ENCODE measurements at regions not wholly inside any gene's neighbourhood (a gene's known extent, or its start where the extent isn't known, plus 50 kb on each side); places are given as distances from the start of the nearest gene placed in this dataset.
A peak's percentile ranks its signal among the peaks of the same experiment; 100 is the strongest.

- DNase-seq (ENCODE audit: low spot score) (no peak), ATAC-seq (no peak)
- intact Hi-C loops (cut with DNase I) = no loop called here
Measured at GRCh38 chr2:64704161-64704560, 50.4 kb upstream of the SERTAD2 start.

GRCh38 chr2:64704996-64705395, 51.3 kb upstream of the SERTAD2 start:
- no peak for DNase-seq (ENCODE audit: low spot score)
- intact Hi-C loops (cut with DNase I) = no loop called here
- no peak for ATAC-seq

GRCh38 chr2:64707276-64707675, 53.6 kb upstream of the SERTAD2 start:
- no peak for ATAC-seq
- intact Hi-C loops (cut with DNase I) = no loop called here

GRCh38 chr2:64708829-64709228, 55.1 kb upstream of the SERTAD2 start:
- intact Hi-C loops (cut with DNase I) = no loop called here
- ATAC-seq (no peak), DNase-seq (ENCODE audit: low spot score) (no peak)

More at GRCh38 chr2:64707276-64707675, 53.6 kb upstream of the SERTAD2 start:
- DNase-seq (ENCODE audit: low spot score) = no peak

GRCh38 chr2:64711252-64711800, 57.6 kb upstream of the SERTAD2 start:
- intact Hi-C loops (cut with DNase I) = no loop called here
- ATAC-seq = no peak
- DNase-seq (ENCODE audit: low spot score) = no peak

GRCh38 chr2:64713686-64714085, 60.0 kb upstream of the SERTAD2 start:
- intact Hi-C loops (cut with DNase I) = no loop called here
- DNase-seq (ENCODE audit: low spot score) = no peak
- no peak for ATAC-seq

GRCh38 chr2:64716569-64716968, 62.9 kb upstream of the SERTAD2 start:
- intact Hi-C loops (cut with DNase I) = no loop called here
- ATAC-seq (no peak), DNase-seq (ENCODE audit: low spot score) (no peak)

GRCh38 chr2:64718250-64718885, 64.7 kb upstream of the SERTAD2 start:
- intact Hi-C loops (cut with DNase I) = no loop called here
- ATAC-seq (no peak), DNase-seq (ENCODE audit: low spot score) (no peak)

GRCh38 chr2:64720535-64721319, 67.0 kb upstream of the SERTAD2 start:
- DNase-seq (ENCODE audit: low spot score) = no peak
- no peak for ATAC-seq
- intact Hi-C loops (cut with DNase I) = no loop called here

GRCh38 chr2:64721320-64721623, 67.6 kb upstream of the SERTAD2 start:
- DNase-seq (ENCODE audit: low spot score) (no peak), ATAC-seq (no peak)
- intact Hi-C loops (cut with DNase I) = no loop called here

- DNase-seq (ENCODE audit: low spot score) (no peak), ATAC-seq (no peak)
- intact Hi-C loops (cut with DNase I) = no loop called here
Measured at GRCh38 chr2:64722291-64723044, 68.8 kb upstream of the SERTAD2 start.

GRCh38 chr2:64727013-64727767, 73.5 kb upstream of the SERTAD2 start:
- no peak for ATAC-seq
- intact Hi-C loops (cut with DNase I) = no loop called here
- no peak for DNase-seq (ENCODE audit: low spot score)

- no peak for DNase-seq (ENCODE audit: low spot score)
- ATAC-seq = no peak
- intact Hi-C loops (cut with DNase I) = no loop called here
Measured at GRCh38 chr2:64727843-64728463, 74.2 kb upstream of the SERTAD2 start.

- intact Hi-C loops (cut with DNase I) = no loop called here
- DNase-seq (ENCODE audit: low spot score) (peak; percentile 82), ATAC-seq (peak; percentile 96)
Measured at GRCh38 chr2:64730551-64731262, 77.0 kb upstream of the SERTAD2 start.

GRCh38 chr2:64731263-64731643, 77.5 kb upstream of the SERTAD2 start:
- ATAC-seq = no peak
- intact Hi-C loops (cut with DNase I) = no loop called here
- no peak for DNase-seq (ENCODE audit: low spot score)

- DNase-seq (ENCODE audit: low spot score) = no peak
- intact Hi-C loops (cut with DNase I) = no loop called here
- ATAC-seq = peak; percentile 18
Measured at GRCh38 chr2:64731746-64732145, 78.0 kb upstream of the SERTAD2 start.

- no peak for DNase-seq (ENCODE audit: low spot score)
Measured at GRCh38 chr2:64732146-64732545, 78.4 kb upstream of the SERTAD2 start.

GRCh38 chr2:64735504-64735903, 81.8 kb upstream of the SERTAD2 start:
- intact Hi-C loops (cut with DNase I) = no loop called here
- ATAC-seq = no peak

More at GRCh38 chr2:64732146-64732545, 78.4 kb upstream of the SERTAD2 start:
- ATAC-seq = no peak
- intact Hi-C loops (cut with DNase I) = no loop called here

More at GRCh38 chr2:64735504-64735903, 81.8 kb upstream of the SERTAD2 start:
- DNase-seq (ENCODE audit: low spot score) = no peak
